Large intestine (tissue), 3 donors: ENCODE measurements at regions not wholly inside any gene's neighbourhood (a gene's known extent, or its start where the extent isn't known, plus 50 kb on each side); places are given as distances from the start of the nearest gene placed in this dataset.

Experiments used
- DNase-seq, 2 donors: peaks; one replicate each; pipeline versions ENCODE4 v3.0.0 to v3.0.0-alpha.2; 2013
- H3K27ac ChIP-seq: one replicate; pipeline ENCODE4 v1.5.1; 2013; ENCODE audit warnings: low read length
- H3K27me3 ChIP-seq: 2 replicates; pipeline ENCODE4 v1.6.1; 2013; ENCODE audit warnings: low read length; ENCODE audit not compliant: control insufficient read depth, insufficient read depth
- H3K36me3 ChIP-seq: 2 replicates; pipeline ENCODE4 v1.6.1; 2013; ENCODE audit warnings: low read length; ENCODE audit not compliant: control insufficient read depth, insufficient read depth
- H3K4me1 ChIP-seq: one replicate; pipeline ENCODE4 v1.6.1; 2013; ENCODE audit warnings: low read length; ENCODE audit not compliant: control insufficient read depth, insufficient read depth
- H3K4me3 ChIP-seq: one replicate; pipeline ENCODE4 v1.5.1; 2013; ENCODE audit warnings: low read length
- H3K9me3 ChIP-seq: one replicate; pipeline ENCODE4 v1.6.1; 2013; ENCODE audit warnings: mild to moderate bottlenecking, low read depth, low read length, moderate library complexity; ENCODE audit not compliant: control insufficient read depth
- WGBS: methylation state at CpG from one replicate; pipeline ENCODE4 v1.1.5; 2013; ENCODE audit warnings: low lambda C conversion rate; ENCODE audit not compliant: insufficient coverage; 5-methylcytosine and 5-hydroxymethylcytosine counted together

GRCh38 chr18:8895987-8896619 lies 190.7 kb downstream of the MTCL1 start:
- WGBS, result no CpG with 5 or more reads among the region's 2 CpGs
- no peak for DNase-seq
- Histone ChIP-seq H3K27ac (no peak overlapping the region), H3K9me3 (no peaks in the 10 kb centered on the region), H3K27me3 (no peaks in the 10 kb centered on the region), H3K4me1 (peaks cover 3% of the 10 kb centered on the region), H3K36me3 (no peaks in the 10 kb centered on the region), H3K4me3 (no peak overlapping the region)

GRCh38 chr18:8899000-8899399 lies 193.6 kb downstream of the MTCL1 start:
- no CpG with 5 or more reads among the region's 3 CpGs for WGBS
- H3K27ac ChIP-seq, result no peak overlapping the region
- no peaks in the 10 kb centered on the region for H3K36me3 ChIP-seq
- DNase-seq, result no peak
- no peaks in the 10 kb centered on the region for H3K9me3 ChIP-seq
- no peaks in the 10 kb centered on the region for H3K27me3 ChIP-seq
- no peak overlapping the region for H3K4me3 ChIP-seq
- H3K4me1 ChIP-seq, result no peaks in the 10 kb centered on the region

DNA sequence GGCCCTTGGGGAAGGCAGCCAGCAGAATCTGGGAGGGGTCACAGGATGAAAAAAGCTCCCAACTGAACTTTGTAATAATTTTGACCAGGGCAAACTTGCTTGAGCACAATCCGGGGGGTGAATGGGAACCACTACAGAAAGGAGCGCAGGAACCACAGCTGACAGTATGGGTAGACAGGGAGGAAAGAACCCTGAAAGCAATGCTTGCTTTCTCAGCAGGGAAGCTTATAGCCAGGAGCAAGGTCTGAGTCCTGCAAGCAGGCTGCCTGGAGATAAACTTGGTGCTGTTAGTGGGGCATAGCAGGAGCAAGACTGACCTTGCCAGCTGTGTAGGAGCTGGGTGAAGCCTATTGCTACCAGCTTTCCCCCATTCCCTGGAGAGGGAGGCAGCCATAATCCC lies 195.2 kb downstream of the MTCL1 start:
- Histone ChIP-seq H3K4me3 (no peak overlapping the region), H3K36me3 (no peaks in the 10 kb centered on the region), H3K9me3 (no peaks in the 10 kb centered on the region), H3K27ac (no peak overlapping the region), H3K4me1 (no peaks in the 10 kb centered on the region), H3K27me3 (no peaks in the 10 kb centered on the region)
- no peak for DNase-seq
- no CpG with 5 or more reads among the region's 2 CpGs for WGBS

DNA sequence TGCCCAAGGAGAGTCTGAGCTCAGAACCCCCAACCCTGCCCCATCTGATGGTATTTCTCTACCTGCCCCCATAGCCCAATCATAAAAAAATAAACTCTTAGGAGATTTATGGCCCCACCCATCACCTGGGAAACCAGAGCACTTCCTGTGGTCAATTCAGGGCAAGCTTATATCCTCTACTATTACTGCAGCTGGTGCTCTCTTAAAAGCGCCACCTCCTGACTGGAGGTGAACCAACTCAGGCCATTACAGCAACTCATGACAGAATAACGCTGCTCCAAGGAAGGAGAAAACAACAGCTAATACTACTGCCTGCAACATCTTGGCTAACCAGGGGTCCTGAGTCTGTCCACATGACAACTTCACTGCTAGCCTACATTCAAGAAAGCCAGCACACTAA lies 195.7 kb downstream of the MTCL1 start:
- Histone ChIP-seq H3K4me3 (no peak overlapping the region), H3K4me1 (no peaks in the 10 kb centered on the region), H3K9me3 (no peaks in the 10 kb centered on the region), H3K36me3 (no peaks in the 10 kb centered on the region), H3K27ac (no peak overlapping the region), H3K27me3 (no peaks in the 10 kb centered on the region)
- DNase-seq, result no peak
- WGBS, result no CpG with 5 or more reads among the region's 2 CpGs

DNA sequence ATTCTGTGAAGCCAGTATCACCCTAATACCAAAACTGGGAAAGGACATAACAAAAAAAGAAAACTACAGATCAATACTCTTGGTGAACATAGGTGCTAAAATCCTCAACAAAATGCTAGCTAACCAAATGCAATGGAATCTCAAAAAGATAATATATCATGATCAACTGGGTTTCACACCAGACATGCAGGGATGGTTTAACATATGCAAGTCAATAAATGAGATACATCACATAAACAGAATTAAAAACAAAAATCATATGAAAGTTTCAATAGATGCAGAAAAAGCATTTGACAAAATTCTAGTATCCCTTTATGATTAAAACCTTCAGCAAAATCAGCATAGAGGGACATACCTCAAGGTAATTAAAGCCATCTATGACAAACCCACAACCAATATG lies 198.2 kb upstream of the NDUFV2 start:
- H3K36me3 ChIP-seq, result no peaks in the 10 kb centered on the region
- no peak overlapping the region for H3K4me3 ChIP-seq
- H3K4me1 ChIP-seq, result no peaks in the 10 kb centered on the region
- H3K27me3 ChIP-seq, result no peaks in the 10 kb centered on the region
- no peak for DNase-seq
- no peaks in the 10 kb centered on the region for H3K9me3 ChIP-seq
- H3K27ac ChIP-seq, result no peak overlapping the region

- no peaks in the 10 kb centered on the region for H3K27me3 ChIP-seq
- no peak for DNase-seq
- WGBS, result no CpG with 5 or more reads among the region's 2 CpGs
- no peak overlapping the region for H3K4me3 ChIP-seq
- peaks cover 6% of the 10 kb centered on the region for H3K4me1 ChIP-seq
- no peaks in the 10 kb centered on the region for H3K9me3 ChIP-seq
- H3K36me3 ChIP-seq, result no peaks in the 10 kb centered on the region
- no peak overlapping the region for H3K27ac ChIP-seq
These were observed 193.5 kb upstream of the NDUFV2 start for GRCh38 chr18:8908792-8909510.

- no CpG with 5 or more reads among the region's 4 CpGs for WGBS
- no peaks in the 10 kb centered on the region for H3K27me3 ChIP-seq
- DNase-seq, result no peak
- H3K4me3 ChIP-seq, result no peak overlapping the region
- no peak overlapping the region for H3K27ac ChIP-seq
- H3K4me1 ChIP-seq, result peaks cover 6% of the 10 kb centered on the region
- H3K36me3 ChIP-seq, result no peaks in the 10 kb centered on the region
- H3K9me3 ChIP-seq, result peaks cover 4% of the 10 kb centered on the region
These were observed 192.2 kb upstream of the NDUFV2 start for GRCh38 chr18:8910186-8910822.

- no peaks in the 10 kb centered on the region for H3K36me3 ChIP-seq
- H3K27me3 ChIP-seq, result no peaks in the 10 kb centered on the region
- peaks cover 4% of the 10 kb centered on the region for H3K9me3 ChIP-seq
- no peak overlapping the region for H3K4me3 ChIP-seq
- no peak overlapping the region for H3K27ac ChIP-seq
- 86% methylated on average over 1 of the region's 1 CpG for WGBS
- no peak for DNase-seq
- peaks cover 6% of the 10 kb centered on the region for H3K4me1 ChIP-seq
These were observed 191.7 kb upstream of the NDUFV2 start for GRCh38 chr18:8910843-8911242.

GRCh38 chr18:8911408-8912340 lies 190.8 kb upstream of the NDUFV2 start:
- Histone ChIP-seq H3K9me3 (peaks cover 4% of the 10 kb centered on the region), H3K27ac (no peak overlapping the region), H3K36me3 (no peaks in the 10 kb centered on the region), H3K4me1 (peaks cover 6% of the 10 kb centered on the region), H3K27me3 (no peaks in the 10 kb centered on the region), H3K4me3 (no peak overlapping the region)
- 100% methylated on average over 1 of the region's 5 CpGs for WGBS
- DNase-seq, result no peak
